ENCODE measurements at regions not wholly inside any gene's neighbourhood (a gene's known extent, or its start where the extent isn't known, plus 50 kb on each side); places are given as distances from the start of the nearest gene placed in this dataset.

DNA sequence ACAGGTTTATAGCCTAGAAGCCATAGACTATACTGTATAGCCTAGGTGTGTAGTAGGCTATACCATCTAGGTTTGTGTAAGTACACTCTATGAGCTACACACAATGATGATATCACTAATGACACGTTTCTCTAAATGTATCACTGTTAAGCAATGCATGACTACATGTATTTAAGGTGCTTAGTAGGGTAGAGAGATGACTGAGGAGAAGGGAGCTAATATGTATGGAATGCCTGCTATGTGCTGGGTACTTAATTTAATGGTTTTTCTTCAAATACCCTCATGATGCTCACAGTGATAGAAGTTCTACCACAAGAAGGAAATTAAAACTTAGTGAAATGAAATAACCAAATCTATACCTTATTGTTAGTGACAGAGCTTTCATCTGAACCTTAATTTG is 1785.5 kb downstream of the EFNA5 start:
- TF ChIP-seq CTCF (conservative IDR thresholded peaks at IDR 0.05; ENCODE audit: low read length) (no peak), EZH2phosphoT487 (IDR thresholded peaks at IDR 0.05; ENCODE audit: borderline replicate concordance, low read depth, low read length) (no peak)
